ENCODE measurements at regions not wholly inside any gene's neighbourhood (a gene's known extent, or its start where the extent isn't known, plus 50 kb on each side); places are given as distances from the start of the nearest gene placed in this dataset.

DNA sequence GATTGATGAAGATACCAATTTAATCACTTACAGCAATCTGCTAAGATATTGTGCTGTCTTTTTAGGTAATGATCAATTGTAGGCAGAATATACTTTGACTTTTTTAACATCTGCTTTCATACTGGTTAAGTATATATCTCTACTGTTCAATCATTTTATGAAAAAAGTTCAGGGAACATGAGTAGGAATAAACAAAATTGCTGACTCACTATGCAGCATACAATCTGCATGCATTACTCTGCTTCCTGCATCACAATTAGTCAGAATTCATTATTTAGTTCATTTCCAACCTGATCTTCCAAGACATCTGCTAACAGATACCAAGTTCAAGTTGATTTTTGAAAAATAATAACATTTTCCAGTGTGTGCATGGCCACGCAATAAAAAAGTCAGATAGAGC, 1430.4 kb upstream of the LRRTM1 start:
- ATAC-seq: no peak
- ChIA-PET POLR2A (no interaction called here), CTCF (no interaction called here)
- Mint-ChIP-seq H3K9me3 (peaks cover 9% of the 10 kb centered on the region), H3K36me3 (ENCODE audit: low read depth) (no peaks in the 10 kb centered on the region), H3K27me3 (no peaks in the 10 kb centered on the region), H3K4me1 (ENCODE audit: low read depth) (no peaks in the 10 kb centered on the region), H3K4me3 (no peak overlapping the region), H3K27ac (no peak overlapping the region)
- TF ChIP-seq, protein P1, sequence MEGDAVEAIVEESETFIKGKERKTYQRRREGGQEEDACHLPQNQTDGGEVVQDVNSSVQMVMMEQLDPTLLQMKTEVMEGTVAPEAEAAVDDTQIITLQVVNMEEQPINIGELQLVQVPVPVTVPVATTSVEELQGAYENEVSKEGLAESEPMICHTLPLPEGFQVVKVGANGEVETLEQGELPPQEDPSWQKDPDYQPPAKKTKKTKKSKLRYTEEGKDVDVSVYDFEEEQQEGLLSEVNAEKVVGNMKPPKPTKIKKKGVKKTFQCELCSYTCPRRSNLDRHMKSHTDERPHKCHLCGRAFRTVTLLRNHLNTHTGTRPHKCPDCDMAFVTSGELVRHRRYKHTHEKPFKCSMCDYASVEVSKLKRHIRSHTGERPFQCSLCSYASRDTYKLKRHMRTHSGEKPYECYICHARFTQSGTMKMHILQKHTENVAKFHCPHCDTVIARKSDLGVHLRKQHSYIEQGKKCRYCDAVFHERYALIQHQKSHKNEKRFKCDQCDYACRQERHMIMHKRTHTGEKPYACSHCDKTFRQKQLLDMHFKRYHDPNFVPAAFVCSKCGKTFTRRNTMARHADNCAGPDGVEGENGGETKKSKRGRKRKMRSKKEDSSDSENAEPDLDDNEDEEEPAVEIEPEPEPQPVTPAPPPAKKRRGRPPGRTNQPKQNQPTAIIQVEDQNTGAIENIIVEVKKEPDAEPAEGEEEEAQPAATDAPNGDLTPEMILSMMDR (IDR thresholded peaks at IDR 0.05): no peak
- no peak for DNase-seq
- intact Hi-C loops (cut with micrococcal nuclease): no loop called here

DNA sequence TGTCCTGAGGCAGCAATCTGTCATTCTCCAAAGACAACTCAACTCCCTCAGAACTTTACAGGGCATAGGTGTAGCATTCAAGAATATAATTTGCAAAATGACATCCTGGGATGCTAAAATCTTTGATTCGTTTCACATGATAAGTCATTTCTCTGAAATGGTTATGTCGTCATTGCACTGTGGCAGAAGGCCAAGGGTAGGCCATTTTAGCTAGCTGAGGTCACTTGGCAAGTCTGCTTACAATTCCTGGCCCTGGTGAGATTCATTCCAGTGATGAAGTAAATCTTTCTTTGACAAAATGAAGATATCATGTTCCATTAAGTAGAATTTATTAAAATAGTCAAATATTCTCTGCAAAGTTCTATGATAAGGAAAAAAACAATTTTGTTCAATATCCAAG, 1410.3 kb upstream of the LRRTM1 start:
- CTCF ChIA-PET: no interaction called here

DNA sequence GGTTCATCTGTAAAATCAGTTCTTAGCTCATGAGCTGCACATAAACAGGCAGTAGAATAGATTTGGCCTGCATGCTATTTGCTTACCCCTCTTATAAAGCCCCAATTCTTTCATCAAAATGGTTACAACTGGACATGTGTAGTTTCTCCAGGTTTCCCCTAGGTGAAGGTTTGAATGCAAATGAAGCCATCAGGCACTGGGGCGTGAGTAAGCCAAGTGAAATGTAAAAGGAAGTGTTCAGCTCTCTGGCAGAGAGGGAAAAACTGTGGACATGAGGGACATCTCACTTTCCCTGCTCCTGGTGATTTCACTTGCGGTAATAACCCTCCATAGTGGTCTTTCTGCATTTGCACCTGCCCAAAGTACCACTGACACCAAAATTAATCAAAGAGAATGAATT, 1402.3 kb upstream of the LRRTM1 start:
- intact Hi-C loops (cut with micrococcal nuclease): no loop called here
- no peak for ATAC-seq
- no peaks in the 10 kb centered on the region for H3K27me3 Mint-ChIP-seq

More for the DNA sequence above, 1410.3 kb upstream of the LRRTM1 start:
- H3K9me3 Mint-ChIP-seq: peaks cover 12% of the 10 kb centered on the region
- no peaks in the 10 kb centered on the region for H3K27me3 Mint-ChIP-seq
- ATAC-seq (no peak), DNase-seq (no peak)
- H3K4me1 Mint-ChIP-seq (ENCODE audit: low read depth): no peaks in the 10 kb centered on the region
- no peak overlapping the region for H3K4me3 Mint-ChIP-seq
- no peak overlapping the region for H3K27ac Mint-ChIP-seq
- no peaks in the 10 kb centered on the region for H3K36me3 Mint-ChIP-seq (ENCODE audit: low read depth)
- POLR2A ChIA-PET: no interaction called here
- TF ChIP-seq, protein P1 (IDR thresholded peaks at IDR 0.05): no peak
- intact Hi-C loops (cut with micrococcal nuclease): no loop called here

DNA sequence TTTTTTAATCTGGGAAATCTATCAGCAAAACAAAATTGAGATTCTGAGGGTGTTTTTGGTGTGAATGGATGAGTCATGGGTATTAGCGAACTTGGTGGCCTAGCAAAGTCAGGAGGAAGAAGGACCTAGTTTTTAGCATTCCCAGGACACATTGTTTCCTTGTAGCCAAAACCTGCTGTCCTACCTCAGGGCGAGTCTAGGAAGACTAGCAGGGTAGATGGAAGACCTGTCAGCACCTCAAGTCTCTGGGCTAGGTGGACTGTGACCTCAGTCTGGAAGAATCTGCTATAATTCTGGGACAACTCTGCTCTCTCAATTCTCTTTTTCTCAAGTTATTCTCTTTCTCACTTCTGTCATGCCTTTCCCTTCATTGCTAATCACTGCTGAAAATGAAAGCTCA, 1399.3 kb upstream of the LRRTM1 start:
- POLR2A ChIA-PET: no interaction called here
- Mint-ChIP-seq H3K27me3 (no peaks in the 10 kb centered on the region), H3K4me3 (no peak overlapping the region), H3K9me3 (peaks cover 10% of the 10 kb centered on the region), H3K36me3 (ENCODE audit: low read depth) (no peaks in the 10 kb centered on the region), H3K4me1 (ENCODE audit: low read depth) (no peaks in the 10 kb centered on the region), H3K27ac (no peak overlapping the region)
- CTCF ChIA-PET: no interaction called here
- ATAC-seq (no peak), DNase-seq (no peak)
- intact Hi-C loops (cut with micrococcal nuclease): no loop called here
- TF ChIP-seq, protein P1 (IDR thresholded peaks at IDR 0.05): no peak

More for the DNA sequence above, 1402.3 kb upstream of the LRRTM1 start:
- Mint-ChIP-seq H3K4me3 (no peak overlapping the region), H3K27ac (no peak overlapping the region), H3K36me3 (ENCODE audit: low read depth) (no peaks in the 10 kb centered on the region), H3K4me1 (ENCODE audit: low read depth) (no peaks in the 10 kb centered on the region), H3K9me3 (peaks cover 6% of the 10 kb centered on the region)
- ChIA-PET POLR2A (no interaction called here), CTCF (no interaction called here)
- TF ChIP-seq, protein P1 (IDR thresholded peaks at IDR 0.05): no peak
- DNase-seq: no peak

DNA sequence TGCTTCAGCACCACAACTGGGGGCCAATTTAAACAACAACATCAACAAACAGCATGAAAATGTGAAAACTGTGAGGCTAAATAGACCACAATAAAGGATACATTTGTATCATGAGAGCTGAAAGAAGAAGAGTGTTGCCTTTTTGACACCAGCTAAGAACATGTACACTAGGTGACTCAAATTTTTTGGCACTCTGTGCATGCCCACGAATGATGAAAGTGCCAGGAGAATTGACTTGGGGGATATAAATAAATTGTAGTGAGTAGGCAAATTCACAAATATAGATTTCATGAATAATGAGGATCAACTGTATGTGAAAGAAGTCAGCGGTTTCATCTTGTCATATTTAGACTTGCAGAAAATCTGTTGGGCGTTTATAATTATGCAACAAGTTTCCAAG, 1388.0 kb upstream of the LRRTM1 start:
- Mint-ChIP-seq H3K27me3 (no peaks in the 10 kb centered on the region), H3K36me3 (ENCODE audit: low read depth) (no peaks in the 10 kb centered on the region), H3K9me3 (peaks cover 11% of the 10 kb centered on the region), H3K4me1 (ENCODE audit: low read depth) (no peaks in the 10 kb centered on the region), H3K27ac (no peak overlapping the region), H3K4me3 (no peak overlapping the region)
- ChIA-PET CTCF (no interaction called here), POLR2A (no interaction called here)
- no peak for DNase-seq
- intact Hi-C loops (cut with micrococcal nuclease): no loop called here
- TF ChIP-seq, protein P1 (IDR thresholded peaks at IDR 0.05): no peak
- no peak for ATAC-seq

Data from activated CD8-positive, alpha-beta T cell treated with anti-CD3 and anti-CD28 coated beads for 36 hours (primary cell).